MM.1S (cell line): ENCODE measurements at regions not wholly inside any gene's neighbourhood (a gene's known extent, or its start where the extent isn't known, plus 50 kb on each side); places are given as distances from the start of the nearest gene placed in this dataset.

Source experiments
- DNase-seq: peaks from one replicate; pipeline ENCODE4 v3.0.0-alpha.2; 2015
- H2AFZ ChIP-seq: fragments of 300-600 bp; sonication (generic); 2 replicates; pipeline ENCODE4 v1.6.0; 2016; ENCODE audit warnings: antibody characterized with exemption, low read length
- H3F3A ChIP-seq: fragments of 300-600 bp; sonication (generic); 2 replicates; pipeline ENCODE4 v1.6.1; 2016; ENCODE audit warnings: mild to moderate bottlenecking, antibody characterized with exemption, low read length, moderate library complexity, mixed read lengths; ENCODE audit not compliant: insufficient read depth
- H3K27ac ChIP-seq: fragments of 300-600 bp; sonication (generic); 2 replicates; pipeline ENCODE4 v1.5.1; 2016; ENCODE audit warnings: mild to moderate bottlenecking, low read length
- H3K27me3 ChIP-seq: fragments of 300-600 bp; sonication (generic); replicated peaks from 2 replicates; pipeline ENCODE4 v1.6.0; 2016; ENCODE audit warnings: low read length; ENCODE audit not compliant: insufficient read depth
- H3K36me3 ChIP-seq: fragments of 300-600 bp; sonication (generic); replicated peaks from 2 replicates; pipeline ENCODE4 v1.6.1; 2016; ENCODE audit warnings: mild to moderate bottlenecking, low read length, mixed read lengths; ENCODE audit not compliant: insufficient read depth
- H3K4me1 ChIP-seq: fragments of 300-600 bp; sonication (generic); 2 replicates; pipeline ENCODE4 v1.6.1; 2016; ENCODE audit warnings: low read length, mixed read lengths
- H3K4me2 ChIP-seq: fragments of 300-600 bp; sonication (generic); 2 replicates; pipeline ENCODE4 v1.6.0; 2016; ENCODE audit warnings: low read depth, low read length
- H3K4me3 ChIP-seq: fragments of 300-600 bp; sonication (generic); 2 replicates; pipeline ENCODE4 v1.5.1; 2016; ENCODE audit warnings: low read length, mixed read lengths
- H3K79me2 ChIP-seq: fragments of 300-600 bp; sonication (generic); 2 replicates; pipeline ENCODE4 v1.6.1; 2016; ENCODE audit warnings: mixed run types, low read length, mixed read lengths
- H3K9ac ChIP-seq: fragments of 300-600 bp; sonication (generic); 2 replicates; pipeline ENCODE4 v1.6.1; 2016; ENCODE audit warnings: low read length, mixed read lengths
- H3K9me2 ChIP-seq: fragments of 300-600 bp; sonication (generic); replicated peaks from 2 replicates; pipeline ENCODE4 v1.6.1; 2016; ENCODE audit warnings: mild to moderate bottlenecking, low read length, mixed read lengths; ENCODE audit not compliant: insufficient read depth
- H3K9me3 ChIP-seq: fragments of 300-600 bp; sonication (generic); replicated peaks from 2 replicates; pipeline ENCODE4 v1.6.1; 2016; ENCODE audit warnings: mild to moderate bottlenecking, low read length, mixed read lengths; ENCODE audit not compliant: insufficient read depth
- H4K20me1 ChIP-seq: fragments of 300-600 bp; sonication (generic); 2 replicates; pipeline ENCODE4 v1.6.1; 2016; ENCODE audit warnings: mild to moderate bottlenecking, low read length, moderate library complexity, mixed read lengths; ENCODE audit not compliant: insufficient read depth
- CTCF ChIP-seq: fragments of 300-600 bp; sonication (generic); IDR thresholded peaks from 2 replicates; pipeline ENCODE4 v1.5.1; 2016; ENCODE audit warnings: antibody characterized with exemption, low read length, mixed read lengths
- EZH2 ChIP-seq: fragments of 300-600 bp; sonication (generic); optimal IDR thresholded peaks from 2 replicates; pipeline ENCODE3; 2017; ENCODE audit warnings: low read depth, mild to moderate bottlenecking, antibody characterized with exemption, low read length, mixed read lengths
- EZH2phosphoT487 ChIP-seq: fragments of 300-600 bp; sonication (generic); IDR thresholded peaks from 2 replicates; pipeline ENCODE4 v1.6.1; 2018; ENCODE audit warnings: antibody characterized with exemption, low read length

- H3K4me1 ChIP-seq: no peaks in the 10 kb centered on the region
- TF ChIP-seq EZH2phosphoT487 (no peak), EZH2 (no peak), CTCF (no peak)
- no peaks in the 10 kb centered on the region for H3K36me3 ChIP-seq
- H3K9ac ChIP-seq: no peak overlapping the region
- no peak overlapping the region for H2AFZ ChIP-seq
- H3K4me2 ChIP-seq: no peak overlapping the region
- H3K9me2 ChIP-seq: no peaks in the 10 kb centered on the region
- no peaks in the 10 kb centered on the region for H3K79me2 ChIP-seq
- no peak for DNase-seq
- H3K27ac ChIP-seq: no peak overlapping the region
- H3K9me3 ChIP-seq: no peaks in the 10 kb centered on the region
- no peaks in the 10 kb centered on the region for H3K27me3 ChIP-seq
- H3K4me3 ChIP-seq: no peak overlapping the region
- H4K20me1 ChIP-seq: no peaks in the 10 kb centered on the region
- H3F3A ChIP-seq: no peaks in the 10 kb centered on the region
Observed at GRCh38 chr12:94033101-94033500, 115.3 kb upstream of the PLXNC1 start.

- TF ChIP-seq EZH2phosphoT487 (no peak), CTCF (no peak), EZH2 (no peak)
- no peak overlapping the region for H2AFZ ChIP-seq
Observed at GRCh38 chr12:94033784-94034183, 114.6 kb upstream of the PLXNC1 start.

GRCh38 chr12:94037444-94037843 is 110.9 kb upstream of the PLXNC1 start:
- Histone ChIP-seq H3K36me3 (no peaks in the 10 kb centered on the region), H3K9me3 (no peaks in the 10 kb centered on the region), H3K27ac (no peak overlapping the region), H3K4me3 (no peak overlapping the region), H3K4me1 (no peaks in the 10 kb centered on the region), H3K4me2 (no peak overlapping the region), H2AFZ (no peak overlapping the region), H3K9me2 (no peaks in the 10 kb centered on the region), H4K20me1 (no peaks in the 10 kb centered on the region), H3F3A (no peaks in the 10 kb centered on the region), H3K27me3 (no peaks in the 10 kb centered on the region), H3K9ac (no peak overlapping the region), H3K79me2 (no peaks in the 10 kb centered on the region)
- TF ChIP-seq EZH2 (no peak), EZH2phosphoT487 (no peak), CTCF (no peak)
- no peak for DNase-seq

More at GRCh38 chr12:94033784-94034183, 114.6 kb upstream of the PLXNC1 start:
- Histone ChIP-seq H3K4me3 (no peak overlapping the region), H4K20me1 (no peaks in the 10 kb centered on the region), H3K9ac (no peak overlapping the region), H3F3A (no peaks in the 10 kb centered on the region), H3K4me2 (no peak overlapping the region), H3K27ac (no peak overlapping the region), H3K4me1 (no peaks in the 10 kb centered on the region), H3K36me3 (no peaks in the 10 kb centered on the region), H3K27me3 (no peaks in the 10 kb centered on the region), H3K9me3 (no peaks in the 10 kb centered on the region), H3K79me2 (no peaks in the 10 kb centered on the region), H3K9me2 (no peaks in the 10 kb centered on the region)
- no peak for DNase-seq
